Endothelial cell of umbilical vein (primary cell): ENCODE measurements at regions not wholly inside any gene's neighbourhood (a gene's known extent, or its start where the extent isn't known, plus 50 kb on each side); places are given as distances from the start of the nearest gene placed in this dataset.

Experiments
- BruUV-seq: library from RNA; stranded (reverse); fragments of 400-500 nt; replicated peaks from 2 replicates; lab custom pipeline; 2021; lab: Mats Ljungman, UMichigan
- CTCF ChIA-PET: fragments of 300-600, 350-600 bp; sonication (Branson Sonifier 250); formaldehyde crosslinking; loops from one replicate; lab custom pipeline; 2021; ENCODE audit warnings: antibody characterized with exemption, inconsistent platforms; lab: Charles Lee
- POLR2A ChIA-PET: fragments of 300-600, 350-600 bp; sonication (Branson Sonifier 250); formaldehyde crosslinking; loops from one replicate; lab custom pipeline; 2021; ENCODE audit warnings: antibody characterized with exemption, inconsistent platforms; lab: Charles Lee
- DNase-seq: peaks from one replicate; pipeline ENCODE4 v3.0.0-alpha.2; 2011; ENCODE audit warnings: low read depth, low spot score
- FAIRE-seq: peaks from 2 replicates; lab custom pipeline; 2011; peaks lifted over from hg19 to GRCh38; lab: Jason Lieb, UNC
- H2AFZ ChIP-seq: 2 replicates; pipeline ENCODE4 v1.6.0; 2012; ENCODE audit warnings: low read depth, low read length, control low read depth, inconsistent platforms
- H3K27ac ChIP-seq: 2 replicates; pipeline ENCODE4 v1.5.1; 2011; ENCODE audit warnings: low read depth, mild to moderate bottlenecking, control low read depth, low read length, moderate library complexity; ENCODE audit not compliant: insufficient read depth
- H3K27me3 ChIP-seq, 2 experiments: 2 replicates each; pipeline versions ENCODE4 v1.6.0 to v1.6.1; 2011; ENCODE audit warnings: low read length in 2 of 2, mixed read lengths in 1 of 2; ENCODE audit not compliant: control insufficient read depth in 2 of 2, insufficient read depth in 2 of 2
- H3K36me3 ChIP-seq, 2 experiments: 2 replicates in 1 of 2; 3 replicates in 1 of 2; pipeline ENCODE4 v1.5.1; 2011; ENCODE audit warnings: low read length in 2 of 2, mild to moderate bottlenecking in 1 of 2, moderate library complexity in 1 of 2; ENCODE audit not compliant: control insufficient read depth in 2 of 2, insufficient read depth in 2 of 2; ENCODE audit errors: extremely low read depth in 1 of 2
- H3K4me1 ChIP-seq: 3 replicates; pipeline ENCODE4 v1.5.1; 2011; ENCODE audit warnings: mild to moderate bottlenecking, low read length; ENCODE audit not compliant: control insufficient read depth, insufficient read depth; ENCODE audit errors: extremely low read depth
- H3K4me2 ChIP-seq: 2 replicates; pipeline ENCODE4 v1.6.1; 2011; ENCODE audit warnings: low read length, control low read depth, mixed read lengths; ENCODE audit not compliant: insufficient read depth
- H3K4me3 ChIP-seq, 3 experiments: fragments of 200-600 bp in 1 of 3; sonication (generic), shearing (Covaris generic) in 1 of 3; replicated peaks in 1 of 3; 2 replicates each; pipeline ENCODE4 v1.5.1; 2011 to 2016; ENCODE audit warnings: control low read depth in 3 of 3, low read length in 3 of 3, mild to moderate bottlenecking in 2 of 3, inconsistent platforms in 1 of 3, low read depth in 1 of 3, moderate library complexity in 1 of 3; ENCODE audit not compliant: insufficient read depth in 1 of 3
- H3K79me2 ChIP-seq: 2 replicates; pipeline ENCODE4 v1.6.0; 2012; ENCODE audit warnings: low read length, inconsistent platforms; ENCODE audit not compliant: control insufficient read depth, insufficient read depth
- H3K9ac ChIP-seq: replicated peaks from 2 replicates; pipeline ENCODE3; 2011; ENCODE audit warnings: low read length, control low read depth; ENCODE audit not compliant: insufficient read depth; ENCODE audit errors: extremely low read depth
- H3K9me1 ChIP-seq: replicated peaks from 3 replicates; pipeline ENCODE4 v1.6.0; 2011; ENCODE audit warnings: mild to moderate bottlenecking, low read length; ENCODE audit not compliant: control insufficient read depth, insufficient read depth; ENCODE audit errors: extremely low read depth
- H3K9me3 ChIP-seq: replicated peaks from 2 replicates; pipeline ENCODE4 v1.5.1; 2012; ENCODE audit warnings: low read length, inconsistent platforms; ENCODE audit not compliant: control insufficient read depth, insufficient read depth
- H4K20me1 ChIP-seq: replicated peaks from 2 replicates; pipeline ENCODE3; 2011; ENCODE audit warnings: mild to moderate bottlenecking, low read length; ENCODE audit not compliant: control insufficient read depth, insufficient read depth; ENCODE audit errors: extremely low read depth
- EZH2 ChIP-seq: IDR thresholded peaks from 2 replicates; pipeline ENCODE4 v1.6.1; 2012; ENCODE audit warnings: borderline replicate concordance, low read depth, mild to moderate bottlenecking, moderate library complexity, low read length, inconsistent platforms; ENCODE audit not compliant: severe bottlenecking
- FOS ChIP-seq: IDR thresholded peaks from 2 replicates; pipeline ENCODE4 v1.6.1; 2011; ENCODE audit warnings: mild to moderate bottlenecking, low read length, moderate library complexity, borderline replicate concordance; ENCODE audit not compliant: insufficient read depth
- GATA2 ChIP-seq: IDR thresholded peaks from 2 replicates; pipeline ENCODE4 v1.7.0; 2011; ENCODE audit warnings: low read depth, mild to moderate bottlenecking, moderate library complexity, mixed read lengths, low read length; ENCODE audit not compliant: insufficient read length, insufficient read depth
- JUN ChIP-seq: IDR thresholded peaks from 2 replicates; pipeline ENCODE4 v1.6.1; 2011; ENCODE audit warnings: borderline replicate concordance, low read depth; ENCODE audit not compliant: insufficient read length, insufficient read depth
- MYC ChIP-seq: IDR thresholded peaks from one replicate; pipeline ENCODE4 v1.6.1; 2011; ENCODE audit warnings: mild to moderate bottlenecking, low read depth, low read length
- POLR2A ChIP-seq: IDR thresholded peaks from 2 replicates; pipeline ENCODE4 v1.6.1; 2012; ENCODE audit warnings: low read depth, mild to moderate bottlenecking, control low read depth, low read length
- POLR2AphosphoS5 ChIP-seq: IDR thresholded peaks from 2 replicates; pipeline ENCODE4 v1.6.1; 2012; ENCODE audit warnings: low read depth, mild to moderate bottlenecking, control low read depth, low read length, moderate library complexity; ENCODE audit not compliant: insufficient read depth
- dilution Hi-C: fragments of 300-500 bp; cut with MboI; formaldehyde crosslinking; loops from one replicate; pipeline ENCODE4 v1.15.0; 2019; ENCODE audit warnings: low sequenced_read_pairs; ENCODE audit not compliant: extremely low pct_ligation_motif_present
- intact Hi-C: fragments of 100-400 bp; cut with micrococcal nuclease; formaldehyde crosslinking; loops from one replicate; pipeline ENCODE4 v1.10.0; 2022
- TF ChIP-seq, protein P1 (sequence below): IDR thresholded peaks from 2 replicates; pipeline ENCODE4 v1.6.1; 2011; ENCODE audit not compliant: insufficient read depth, insufficient read length
- TF ChIP-seq, protein P2 (sequence below), 2 donors: IDR thresholded peaks; 1 replicate in 1 of 2; 2 replicates in 1 of 2; pipeline ENCODE4 v1.5.1; 2011; ENCODE audit warnings: low read length in 2 of 2, mild to moderate bottlenecking in 2 of 2, moderate library complexity in 2 of 2, control low read depth in 1 of 2, inconsistent platforms in 1 of 2, low read depth in 1 of 2; ENCODE audit not compliant: insufficient read depth in 1 of 2; ENCODE audit errors: extremely low read depth in 1 of 2

DNA sequence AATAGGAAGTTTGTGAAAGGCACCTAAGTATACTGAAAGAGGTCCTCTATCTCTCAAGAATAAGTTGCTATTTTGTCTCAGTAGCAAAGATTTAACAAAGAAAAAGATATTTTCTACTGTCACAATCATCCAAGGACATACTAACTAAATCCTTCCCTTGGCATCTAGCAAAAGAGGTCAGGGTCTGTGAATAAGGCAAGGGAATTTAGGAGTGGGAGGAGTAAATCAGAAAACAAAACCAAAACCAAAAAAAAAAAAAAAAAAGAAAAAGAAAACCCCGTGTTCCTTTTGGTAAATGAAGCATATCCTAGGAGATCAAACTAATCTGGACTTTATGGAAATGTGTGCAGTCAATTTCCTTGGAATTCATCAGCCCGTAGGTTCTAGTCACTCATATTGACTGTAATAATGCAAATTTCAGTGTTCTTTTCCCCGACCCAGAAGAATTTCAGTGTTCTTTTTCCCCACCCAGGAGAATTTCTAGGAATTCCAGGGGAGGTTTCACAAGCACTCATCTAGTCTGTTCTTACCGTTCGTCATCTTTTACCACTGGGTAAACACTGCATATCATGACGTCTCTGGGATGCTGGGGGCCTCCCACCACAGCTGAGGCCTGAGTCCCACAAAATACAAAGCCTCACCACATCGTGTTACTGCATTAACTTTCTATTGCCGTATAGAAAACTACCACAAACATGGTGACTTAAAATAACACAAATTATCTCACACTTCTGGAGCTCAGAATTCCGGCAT lies 113.8 kb upstream of the CCDC54 start:
- FAIRE-seq = no peak
- Histone ChIP-seq H4K20me1 (no peaks in the 10 kb centered on the region), H3K36me3 (no peaks in the 10 kb centered on the region), H3K27ac (no peak overlapping the region), H3K9me3 (no peaks in the 10 kb centered on the region), H3K4me2 (no peak overlapping the region), H3K79me2 (no peaks in the 10 kb centered on the region), H3K4me1 (no peaks in the 10 kb centered on the region), H3K9ac (no peak overlapping the region), H2AFZ (no peak overlapping the region), H3K9me1 (no peaks in the 10 kb centered on the region), H3K4me3 (no peak overlapping the region), H3K27me3 (peaks cover 1 to 2% of the 10 kb centered on the region in 2 experiments)
- intact Hi-C loops (no loop called here), dilution Hi-C loops (no loop called here)
- ChIA-PET CTCF (interaction anchor here (1.4 kb wide), 2 partner anchors 8 to 27 kb away, joined by 7 to 8 read pairs; no protein-coding TSS in a partner anchor), POLR2A (no interaction called here)
- no peak for TF ChIP-seq MYC
- TF ChIP-seq, protein P1, sequence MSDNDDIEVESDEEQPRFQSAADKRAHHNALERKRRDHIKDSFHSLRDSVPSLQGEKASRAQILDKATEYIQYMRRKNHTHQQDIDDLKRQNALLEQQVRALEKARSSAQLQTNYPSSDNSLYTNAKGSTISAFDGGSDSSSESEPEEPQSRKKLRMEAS = no peak
- TF ChIP-seq, protein P2, sequence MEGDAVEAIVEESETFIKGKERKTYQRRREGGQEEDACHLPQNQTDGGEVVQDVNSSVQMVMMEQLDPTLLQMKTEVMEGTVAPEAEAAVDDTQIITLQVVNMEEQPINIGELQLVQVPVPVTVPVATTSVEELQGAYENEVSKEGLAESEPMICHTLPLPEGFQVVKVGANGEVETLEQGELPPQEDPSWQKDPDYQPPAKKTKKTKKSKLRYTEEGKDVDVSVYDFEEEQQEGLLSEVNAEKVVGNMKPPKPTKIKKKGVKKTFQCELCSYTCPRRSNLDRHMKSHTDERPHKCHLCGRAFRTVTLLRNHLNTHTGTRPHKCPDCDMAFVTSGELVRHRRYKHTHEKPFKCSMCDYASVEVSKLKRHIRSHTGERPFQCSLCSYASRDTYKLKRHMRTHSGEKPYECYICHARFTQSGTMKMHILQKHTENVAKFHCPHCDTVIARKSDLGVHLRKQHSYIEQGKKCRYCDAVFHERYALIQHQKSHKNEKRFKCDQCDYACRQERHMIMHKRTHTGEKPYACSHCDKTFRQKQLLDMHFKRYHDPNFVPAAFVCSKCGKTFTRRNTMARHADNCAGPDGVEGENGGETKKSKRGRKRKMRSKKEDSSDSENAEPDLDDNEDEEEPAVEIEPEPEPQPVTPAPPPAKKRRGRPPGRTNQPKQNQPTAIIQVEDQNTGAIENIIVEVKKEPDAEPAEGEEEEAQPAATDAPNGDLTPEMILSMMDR (IDR thresholded peaks at IDR 0.05; ENCODE audit: extremely low read depth in 1 of 2, insufficient read depth in 1 of 2, low read depth in 1 of 2, low read length in 2 of 2) = no peak
- TF ChIP-seq JUN = no peak
- no peak for TF ChIP-seq FOS
- TF ChIP-seq GATA2 = no peak
- no peak for TF ChIP-seq POLR2AphosphoS5
- TF ChIP-seq EZH2 = no peak
- TF ChIP-seq POLR2A = no peak
- no peak for DNase-seq
- no TSS peak for BruUV-seq
